ENCODE measurements at regions not wholly inside any gene's neighbourhood (a gene's known extent, or its start where the extent isn't known, plus 50 kb on each side); places are given as distances from the start of the nearest gene placed in this dataset.

- TF ChIP-seq CTCF (IDR thresholded peaks at IDR 0.05 in 4 of 5, conservative IDR thresholded peaks at IDR 0.05 in 1 of 5) (no peak), POLR2A (IDR thresholded peaks at IDR 0.05) (no peak)
These were observed 394.8 kb downstream of the RPS29 start for GRCh38 chr14:49191380-49191779.

Data from gastrocnemius medialis (tissue), 4 donors.